Activated naive CD4-positive, alpha-beta T cell treated with anti-CD3 and anti-CD28 coated beads, Interleukin-2, amount 50 U/mL, for 72 hours (primary cell): ENCODE measurements at regions not wholly inside any gene's neighbourhood (a gene's known extent, or its start where the extent isn't known, plus 50 kb on each side); places are given as distances from the start of the nearest gene placed in this dataset.

Experiments used
- ATAC-seq, 2 donors: fragments of 150-1000 bp; cut with Tn5 transposase; 2 replicates each; pipeline ENCODE4 v1.10.0; 2021; ENCODE audit warnings: mild to moderate bottlenecking in 2 of 2, moderate library complexity in 2 of 2
- DNase-seq, 2 donors: peaks; one replicate each; pipeline ENCODE4 v3.0.0; 2021 to 2022; ENCODE audit warnings: low spot score in 2 of 2
- H3K27ac Mint-ChIP-seq, 2 donors: one replicate each; pipeline ENCODE4 v1.8.0; 2022; ENCODE audit warnings: mild to moderate bottlenecking in 2 of 2, mixed read lengths in 2 of 2
- H3K36me3 Mint-ChIP-seq, 2 donors: one replicate each; pipeline ENCODE4 v1.8.0; 2022; ENCODE audit warnings: mixed read lengths in 2 of 2
- H3K9me3 Mint-ChIP-seq, 2 donors: one replicate each; pipeline ENCODE4 v1.8.0; 2022; ENCODE audit warnings: mixed read lengths in 2 of 2

DNA sequence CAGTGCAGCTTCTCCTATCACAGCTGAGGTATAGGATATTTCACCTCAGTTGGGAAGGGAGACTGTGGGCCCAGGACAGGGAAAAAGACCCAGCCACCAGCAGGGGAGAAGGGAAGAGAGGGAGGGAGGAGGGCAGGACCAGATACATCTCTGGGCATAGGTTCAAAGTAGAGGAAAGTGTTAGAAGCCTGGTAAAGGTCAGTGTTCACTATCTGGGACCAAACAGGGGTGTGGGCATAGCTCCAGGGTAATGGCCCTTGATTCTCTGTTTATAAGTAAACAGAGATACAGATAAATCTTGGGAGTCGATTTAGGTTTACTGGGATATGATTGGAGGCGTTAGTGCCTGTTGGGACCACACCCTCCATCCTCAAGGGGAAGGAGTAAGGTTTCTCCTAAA is 266.2 kb downstream of the LRFN2 start:
- Mint-ChIP-seq H3K36me3 (no peaks in the 10 kb centered on the region), H3K27ac (no peak overlapping the region), H3K9me3 (peaks cover 5 to 10% of the 10 kb centered on the region in 2 donors)
- no peak for DNase-seq
- no peak for ATAC-seq

DNA sequence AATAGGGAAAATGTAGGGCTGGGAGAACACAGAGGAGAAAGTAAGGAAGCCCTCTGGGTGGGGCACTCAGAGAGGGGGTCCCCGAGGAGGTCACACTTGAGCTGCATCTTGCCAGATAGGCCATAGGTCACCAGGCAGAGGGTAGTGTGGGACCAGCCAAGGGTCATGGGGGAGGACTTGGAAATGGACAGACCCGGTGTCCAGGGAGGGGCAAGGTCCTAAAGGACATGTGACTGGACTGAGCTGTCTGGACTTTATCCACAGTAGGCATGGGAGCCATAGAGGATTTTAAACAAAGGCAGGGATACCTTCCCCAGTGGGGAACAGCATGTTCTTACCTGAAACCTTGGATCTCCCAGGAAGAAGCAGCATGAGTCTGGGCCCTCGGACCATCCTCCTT is 266.7 kb downstream of the LRFN2 start:
- ATAC-seq (no peak), DNase-seq (no peak)
- Mint-ChIP-seq H3K9me3 (peaks cover 5 to 10% of the 10 kb centered on the region in 2 donors), H3K27ac (no peak overlapping the region), H3K36me3 (no peaks in the 10 kb centered on the region)

DNA sequence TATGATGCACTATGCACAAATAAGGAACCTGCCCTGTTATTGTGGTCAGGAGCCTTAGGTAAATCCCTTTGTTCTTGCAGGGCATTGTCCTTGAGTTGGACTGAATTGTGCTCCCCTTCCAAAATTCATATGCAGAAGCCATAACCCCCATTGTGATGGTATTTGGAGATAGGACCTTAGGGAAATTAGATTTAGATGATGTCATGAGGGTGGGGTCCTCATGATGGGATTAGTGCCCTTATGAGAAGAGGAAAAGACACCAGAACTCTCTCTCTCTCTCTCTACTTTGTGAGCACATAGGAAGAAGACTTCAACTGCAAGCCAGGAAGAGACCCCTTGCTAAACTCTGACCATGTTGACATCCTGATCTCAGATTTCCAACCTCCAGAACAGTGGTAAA is 268.0 kb downstream of the LRFN2 start:
- ATAC-seq (no peak), DNase-seq (no peak)
- Mint-ChIP-seq H3K36me3 (no peaks in the 10 kb centered on the region), H3K9me3 (peaks cover 5 to 10% of the 10 kb centered on the region in 2 donors), H3K27ac (no peak overlapping the region)

DNA sequence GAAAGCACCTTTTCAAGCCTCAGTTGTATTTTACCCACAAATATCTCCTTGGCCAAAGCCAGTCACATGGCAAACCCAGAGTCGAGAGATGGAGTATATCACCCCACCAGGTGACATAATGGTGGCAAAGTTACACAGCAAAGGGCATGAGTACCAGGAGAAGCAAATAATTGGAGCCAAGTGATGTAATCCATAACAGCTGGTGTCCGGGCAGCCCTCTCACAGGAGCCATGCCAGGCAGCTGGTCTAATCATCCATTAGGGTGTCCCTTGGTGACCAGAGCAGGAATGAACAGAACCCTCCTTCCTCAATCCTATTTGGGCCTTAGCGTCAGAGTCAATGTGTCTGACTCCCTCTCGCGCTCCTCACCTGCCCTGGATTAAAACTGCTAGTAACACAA is 272.1 kb downstream of the LRFN2 start:
- peaks cover 5 to 10% of the 10 kb centered on the region in 2 donors for H3K9me3 Mint-ChIP-seq
- no peak overlapping the region for H3K27ac Mint-ChIP-seq
- H3K36me3 Mint-ChIP-seq = no peaks in the 10 kb centered on the region
- no peak for ATAC-seq
- DNase-seq = no peak

DNA sequence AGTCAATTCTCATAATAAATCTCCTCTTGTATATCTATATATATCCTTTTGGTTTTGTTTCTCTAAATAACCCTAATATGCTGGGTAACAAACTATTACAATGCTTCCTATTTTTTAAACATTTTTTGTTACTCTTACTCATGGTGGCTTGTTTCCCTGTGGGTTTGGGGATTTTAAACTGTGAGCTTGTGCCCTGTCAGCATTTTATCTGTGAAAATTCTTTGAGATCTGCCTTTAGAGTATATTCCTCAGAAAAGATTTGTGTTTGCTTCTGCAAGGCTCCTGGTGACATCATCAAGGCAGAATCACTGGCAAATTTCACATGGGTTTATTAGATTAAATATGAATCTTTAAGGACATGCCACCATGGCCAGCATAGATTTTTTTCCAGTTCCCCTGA is 273.6 kb downstream of the LRFN2 start:
- H3K27ac Mint-ChIP-seq = no peak overlapping the region
- ATAC-seq = no peak
- H3K9me3 Mint-ChIP-seq = peaks cover 0 to 2% of the 10 kb centered on the region in 2 donors
- no peak for DNase-seq
- no peaks in the 10 kb centered on the region for H3K36me3 Mint-ChIP-seq

DNA sequence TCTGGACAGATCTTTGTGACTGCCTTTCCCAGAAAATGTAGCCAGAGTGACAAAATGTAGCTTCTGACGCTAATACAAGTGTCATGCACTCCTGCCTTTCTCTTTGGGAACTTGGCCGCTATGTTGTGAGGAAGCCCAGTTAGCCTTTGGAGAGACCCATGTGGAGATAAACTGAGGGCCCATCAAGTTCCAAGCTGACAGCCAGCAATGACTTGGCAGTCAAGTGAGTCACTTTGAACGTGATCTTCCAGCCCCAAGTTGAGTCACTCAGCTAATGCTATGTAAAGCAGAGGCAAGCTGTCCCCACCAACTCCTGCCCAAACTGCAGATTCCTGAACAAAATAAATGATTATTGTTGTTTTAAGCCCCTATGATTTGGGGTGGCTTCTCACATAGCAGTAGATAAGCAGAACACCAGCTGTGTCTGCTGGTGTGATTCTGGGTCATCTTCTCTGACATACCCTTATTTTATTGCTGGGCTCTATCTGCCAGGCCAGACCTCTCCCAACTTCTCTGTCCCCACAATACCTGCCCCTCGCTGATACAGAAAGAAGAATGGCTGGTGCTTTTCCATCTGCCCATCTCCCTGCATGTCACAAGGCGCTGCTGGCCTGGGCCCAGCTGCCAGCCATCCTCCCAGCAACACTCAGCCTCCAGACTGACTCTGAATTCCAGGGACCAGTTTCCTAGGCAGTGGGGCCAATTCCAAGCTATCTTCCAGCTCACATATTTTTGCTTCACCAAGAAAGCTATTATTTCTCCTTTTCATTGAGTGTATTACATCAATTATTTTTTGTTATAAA is 274.8 kb downstream of the LRFN2 start:
- Mint-ChIP-seq H3K36me3 (no peaks in the 10 kb centered on the region), H3K9me3 (no peaks in the 10 kb centered on the region), H3K27ac (no peak overlapping the region)
- ATAC-seq = no peak
- no peak for DNase-seq

DNA sequence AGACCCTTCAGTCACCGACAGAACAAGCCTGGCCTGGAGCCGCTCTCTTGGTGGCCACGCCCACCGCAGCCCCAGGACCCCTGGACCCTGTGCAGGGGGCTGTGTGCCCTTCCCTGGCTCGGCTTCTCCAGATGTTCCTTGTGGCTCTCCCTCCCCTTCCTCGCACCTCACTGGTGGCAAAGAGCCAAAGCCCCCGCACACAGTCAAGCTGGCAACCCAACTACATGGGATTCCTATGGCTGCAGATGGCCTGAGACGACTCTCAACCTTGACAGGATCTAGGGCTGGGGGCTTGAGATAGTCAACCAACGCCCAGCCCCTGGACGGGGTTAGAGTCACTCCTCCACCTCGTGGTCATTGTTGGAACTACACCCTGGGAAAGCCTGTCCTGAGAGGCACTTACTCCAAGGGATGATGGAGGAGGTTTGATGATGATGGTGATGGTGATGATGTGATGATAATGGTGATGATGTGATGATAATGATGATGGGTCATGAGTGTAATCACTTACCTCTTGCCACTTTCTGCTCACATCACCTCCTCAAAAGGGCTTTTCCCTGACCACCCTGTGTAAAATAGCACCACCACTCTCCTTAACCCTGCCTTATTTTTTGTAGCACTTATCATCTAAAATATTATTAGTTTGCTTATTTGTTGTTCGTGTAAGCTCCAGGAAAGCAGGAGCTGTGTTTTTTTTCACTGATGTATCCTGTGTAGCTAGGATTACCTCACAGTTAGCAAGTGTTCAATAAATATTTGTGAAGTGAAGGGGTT is 278.4 kb downstream of the LRFN2 start:
- DNase-seq = peak in 1 of 2 donors; percentile 78
- no peak overlapping the region for H3K27ac Mint-ChIP-seq
- peaks cover 0 to 9% of the 10 kb centered on the region in 2 donors for H3K36me3 Mint-ChIP-seq
- ATAC-seq = peak; percentile 60 to 63
- peaks cover 4 to 11% of the 10 kb centered on the region in 2 donors for H3K9me3 Mint-ChIP-seq

DNA sequence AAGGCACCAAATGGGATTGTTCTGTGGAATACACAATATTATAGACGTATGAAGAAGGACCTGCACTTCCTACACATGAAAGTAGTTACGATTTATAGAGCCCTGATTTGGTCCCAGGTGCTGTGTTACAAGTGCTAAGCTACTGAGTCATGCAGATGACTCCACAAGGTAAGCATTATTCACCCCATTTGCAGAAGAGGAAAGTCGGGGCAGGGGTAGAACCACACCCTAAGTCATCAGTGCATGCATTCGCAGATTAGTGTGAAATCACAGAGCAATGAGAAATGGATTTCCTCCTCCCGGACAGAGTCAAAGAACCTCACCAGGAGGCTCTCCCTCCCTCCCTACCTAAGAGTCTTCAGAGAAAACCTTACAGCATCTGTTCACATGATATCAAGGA is 279.5 kb downstream of the LRFN2 start:
- Mint-ChIP-seq H3K9me3 (peaks cover 4 to 11% of the 10 kb centered on the region in 2 donors), H3K27ac (no peak overlapping the region), H3K36me3 (peaks cover 0 to 9% of the 10 kb centered on the region in 2 donors)
- DNase-seq = no peak
- ATAC-seq = no peak

DNA sequence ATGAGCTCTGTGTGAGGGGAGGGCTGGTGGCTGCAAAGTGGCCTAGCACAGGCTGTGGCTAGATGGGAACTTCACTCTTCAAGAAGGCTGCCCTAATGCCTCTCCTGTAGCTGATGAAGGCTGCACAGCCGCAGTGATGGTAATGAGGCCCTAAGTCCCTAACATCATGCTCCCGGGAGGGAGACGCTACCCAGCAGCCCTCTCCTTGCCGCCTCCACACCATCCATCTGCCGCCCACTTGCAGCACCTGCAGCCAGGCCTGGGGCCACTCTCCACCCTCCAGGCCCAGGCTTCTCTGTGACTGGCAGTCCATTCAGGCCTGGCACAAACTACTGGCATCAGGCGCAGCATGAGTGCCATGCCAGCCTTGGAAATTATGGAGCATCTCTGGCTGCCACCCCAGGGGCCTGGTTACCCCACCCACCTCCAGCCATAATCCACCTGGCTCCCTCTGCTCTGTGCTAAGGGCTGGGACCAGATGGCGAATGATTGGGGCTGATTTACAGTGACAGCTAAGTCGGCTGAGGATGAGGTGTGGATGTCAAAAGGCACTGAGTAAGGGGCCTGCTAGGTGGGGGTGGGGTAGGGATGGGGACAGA is 284.2 kb downstream of the LRFN2 start:
- no peak overlapping the region for H3K27ac Mint-ChIP-seq
- peaks cover 4 to 11% of the 10 kb centered on the region in 2 donors for H3K9me3 Mint-ChIP-seq
- ATAC-seq (no peak), DNase-seq (no peak)
- peaks cover 0 to 13% of the 10 kb centered on the region in 2 donors for H3K36me3 Mint-ChIP-seq

DNA sequence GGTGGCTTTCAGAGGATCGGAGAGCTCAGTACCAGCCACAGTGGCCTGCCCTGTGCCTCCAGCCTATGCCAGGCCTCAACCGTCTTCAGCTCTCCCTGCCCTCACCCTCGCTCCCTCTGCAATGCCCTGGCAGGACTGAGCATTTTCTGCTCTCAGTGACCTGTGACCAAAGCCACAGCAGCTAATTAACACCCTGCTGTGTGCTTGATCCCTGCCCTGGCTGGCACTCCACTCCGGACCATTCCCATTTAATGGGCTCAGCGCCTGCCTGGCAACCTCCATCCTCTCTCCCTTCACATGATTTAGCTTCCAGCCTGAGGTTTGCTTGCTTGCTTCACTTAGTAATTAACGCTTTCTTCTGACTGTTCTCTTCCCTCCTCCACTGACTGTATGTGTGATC is 287.5 kb downstream of the LRFN2 start:
- H3K9me3 Mint-ChIP-seq = peaks cover 5 to 11% of the 10 kb centered on the region in 2 donors
- no peak for ATAC-seq
- DNase-seq = no peak
- peaks cover 0 to 9% of the 10 kb centered on the region in 2 donors for H3K36me3 Mint-ChIP-seq
- no peak overlapping the region for H3K27ac Mint-ChIP-seq

DNA sequence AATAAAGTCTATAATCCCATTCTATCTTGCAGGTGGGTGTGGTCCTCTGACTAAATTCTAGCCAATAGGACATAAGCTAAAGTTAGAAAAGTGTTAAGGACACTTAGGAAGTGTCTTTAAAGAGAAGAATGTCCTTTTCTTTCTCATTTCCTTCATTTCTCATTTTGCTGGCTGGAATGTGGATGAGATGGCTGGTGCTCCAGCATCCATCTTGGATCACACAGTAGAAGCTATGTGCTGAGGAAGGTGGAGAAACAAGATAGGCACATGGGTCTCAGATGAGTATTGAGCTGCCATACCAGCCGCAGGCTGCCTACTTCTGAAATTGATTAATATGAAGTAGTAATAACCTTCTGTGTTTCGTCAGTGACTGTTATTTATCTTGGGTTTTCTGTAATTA is 289.0 kb downstream of the LRFN2 start:
- ATAC-seq (no peak), DNase-seq (no peak)
- Mint-ChIP-seq H3K27ac (no peak overlapping the region), H3K36me3 (peaks cover 0 to 5% of the 10 kb centered on the region in 2 donors), H3K9me3 (peaks cover 5 to 6% of the 10 kb centered on the region in 2 donors)

DNA sequence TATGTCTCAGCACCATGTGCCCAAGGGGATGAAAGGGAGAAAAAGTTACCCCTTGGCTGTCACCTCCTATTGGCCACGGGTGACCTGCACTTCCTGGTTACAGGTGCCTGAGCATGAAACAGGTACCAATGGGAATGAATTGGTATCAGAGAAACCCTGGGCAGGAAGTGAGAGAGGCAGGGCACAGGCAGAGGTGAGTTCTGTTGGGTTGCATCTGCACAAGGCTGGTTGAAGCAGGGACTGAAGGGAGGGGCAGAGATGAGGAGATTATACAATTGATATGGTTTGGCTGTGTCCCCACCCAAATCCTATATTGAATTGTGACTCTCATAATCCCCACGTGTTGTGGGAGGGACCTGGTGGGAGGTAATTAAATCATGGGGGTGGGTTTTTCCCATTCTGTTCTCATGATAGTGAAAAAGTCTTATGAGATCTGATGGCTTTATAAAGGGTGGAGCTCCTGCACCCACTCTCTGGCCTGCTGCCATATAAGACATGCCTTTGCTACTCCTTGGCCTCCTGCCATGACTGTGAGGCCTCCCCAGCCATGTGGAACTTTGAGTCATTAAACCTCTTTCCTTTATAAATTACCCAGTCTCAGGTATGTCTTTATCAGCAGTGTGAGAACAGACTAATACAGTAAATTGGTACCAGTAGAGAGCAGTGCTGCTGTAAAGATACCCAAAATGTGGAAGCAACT is 291.8 kb downstream of the LRFN2 start:
- DNase-seq (no peak), ATAC-seq (peak in 1 of 2 donors; percentile 43)

DNA sequence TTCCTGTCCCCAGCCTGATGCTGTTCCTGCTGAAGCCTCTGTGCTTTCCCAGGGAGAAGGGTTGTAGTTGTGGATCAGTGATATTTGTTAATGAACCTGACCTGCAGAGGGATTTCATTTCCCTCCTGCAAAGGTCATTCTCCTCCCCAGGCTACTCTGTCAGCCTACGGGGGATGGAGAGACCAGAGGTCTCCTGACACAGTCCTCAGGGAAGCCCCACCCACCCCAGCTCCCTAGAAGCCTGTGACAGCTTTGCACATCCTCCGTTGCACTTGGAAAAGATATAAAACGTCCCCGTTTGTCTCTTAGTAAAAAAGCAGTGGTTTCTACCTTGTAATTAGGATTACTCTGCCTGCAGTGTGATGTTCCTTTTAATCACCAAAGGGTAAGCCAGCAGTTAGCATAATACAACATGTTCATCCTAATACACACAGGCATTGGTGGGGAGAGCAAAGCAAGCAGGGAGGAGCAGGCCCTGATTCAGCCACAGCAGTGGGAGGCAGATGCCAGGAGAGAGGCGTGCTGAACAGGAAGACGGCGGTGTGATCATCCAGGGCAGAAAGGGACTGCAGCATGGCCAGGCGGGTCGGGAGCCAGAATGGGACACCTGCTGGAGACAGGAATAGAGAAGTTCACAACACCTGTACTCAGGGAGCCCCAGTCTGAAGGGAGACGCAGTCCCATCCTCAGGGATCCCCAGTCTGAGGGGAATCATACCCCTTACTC is 293.5 kb downstream of the LRFN2 start:
- DNase-seq (no peak), ATAC-seq (no peak)
- peaks cover 5 to 6% of the 10 kb centered on the region in 2 donors for H3K9me3 Mint-ChIP-seq
- no peak overlapping the region for H3K27ac Mint-ChIP-seq
- H3K36me3 Mint-ChIP-seq = peaks cover 0 to 5% of the 10 kb centered on the region in 2 donors

More for the DNA sequence above, 291.8 kb downstream of the LRFN2 start:
- peaks cover 5 to 6% of the 10 kb centered on the region in 2 donors for H3K9me3 Mint-ChIP-seq
- peaks cover 0 to 5% of the 10 kb centered on the region in 2 donors for H3K36me3 Mint-ChIP-seq
- no peak overlapping the region for H3K27ac Mint-ChIP-seq

DNA sequence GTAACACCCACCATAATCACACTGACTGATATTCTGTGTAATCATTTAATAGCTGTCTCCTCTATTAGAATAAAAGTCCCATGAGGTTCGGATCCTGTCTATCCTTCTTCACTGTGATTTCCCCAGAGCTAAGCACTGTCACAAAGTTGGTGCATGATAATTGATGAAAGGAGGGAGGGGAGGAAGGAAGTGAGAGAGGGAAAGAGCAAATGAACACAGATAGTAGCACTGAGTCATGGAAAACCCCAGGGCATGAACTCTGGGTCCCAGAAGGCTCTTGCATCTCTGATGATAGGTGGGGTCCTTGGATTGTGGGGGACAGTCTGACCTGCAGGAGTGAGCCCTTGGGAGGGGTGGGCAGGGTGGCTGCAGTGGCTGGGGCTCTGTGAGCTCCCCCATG is 294.1 kb downstream of the LRFN2 start:
- Mint-ChIP-seq H3K9me3 (peaks cover 5 to 6% of the 10 kb centered on the region in 2 donors), H3K36me3 (peaks cover 0 to 2% of the 10 kb centered on the region in 2 donors), H3K27ac (peak overlapping the region in 1 of 2 donors; percentile 69)
- DNase-seq (no peak), ATAC-seq (no peak)

DNA sequence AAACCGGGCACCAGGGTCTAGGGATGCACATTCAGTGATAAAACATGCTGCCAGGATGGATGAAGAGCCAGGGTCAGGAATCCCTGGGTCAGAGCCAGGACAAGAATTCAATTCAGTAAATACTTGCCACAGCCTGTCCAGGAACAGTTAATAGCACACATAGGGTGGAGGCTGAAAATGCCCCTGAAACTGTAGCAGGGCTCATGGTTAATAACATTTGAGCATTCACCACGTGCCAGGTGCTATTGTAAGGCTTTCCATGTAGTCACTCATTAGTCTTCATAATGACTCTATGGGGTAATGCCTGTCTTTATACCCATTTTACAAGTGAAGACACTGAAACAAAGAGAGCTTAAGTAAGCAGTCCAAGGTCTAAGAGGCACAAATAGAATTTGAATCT is 296.3 kb downstream of the LRFN2 start:
- Mint-ChIP-seq H3K36me3 (no peaks in the 10 kb centered on the region), H3K27ac (no peak overlapping the region), H3K9me3 (peaks cover 0 to 3% of the 10 kb centered on the region in 2 donors)
- DNase-seq = no peak
- ATAC-seq = no peak

DNA sequence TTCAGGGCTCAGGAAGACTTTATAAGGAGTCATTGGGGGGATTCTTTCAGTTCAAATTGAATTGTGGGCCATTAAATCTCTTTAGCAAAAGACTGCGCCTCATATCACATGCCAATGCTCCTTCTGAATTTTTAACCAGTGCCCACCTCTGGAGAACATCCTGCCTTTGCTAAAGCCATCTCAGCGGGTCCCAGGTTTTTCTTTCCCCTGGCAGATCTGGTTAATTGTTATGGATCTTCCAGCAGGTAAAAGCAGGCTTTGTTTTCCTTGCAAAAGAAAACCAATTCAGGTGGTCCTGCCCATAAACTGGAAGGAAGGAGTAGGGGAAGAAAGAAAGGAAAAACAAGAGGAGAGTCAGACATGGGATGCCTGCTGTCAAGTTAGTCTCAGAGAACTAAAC is 298.2 kb downstream of the LRFN2 start:
- no peak for DNase-seq
- no peaks in the 10 kb centered on the region for H3K9me3 Mint-ChIP-seq
- no peaks in the 10 kb centered on the region for H3K36me3 Mint-ChIP-seq
- no peak overlapping the region for H3K27ac Mint-ChIP-seq
- no peak for ATAC-seq
